ENCODE measurements at regions not wholly inside any gene's neighbourhood (a gene's known extent, or its start where the extent isn't known, plus 50 kb on each side); places are given as distances from the start of the nearest gene placed in this dataset.

DNA sequence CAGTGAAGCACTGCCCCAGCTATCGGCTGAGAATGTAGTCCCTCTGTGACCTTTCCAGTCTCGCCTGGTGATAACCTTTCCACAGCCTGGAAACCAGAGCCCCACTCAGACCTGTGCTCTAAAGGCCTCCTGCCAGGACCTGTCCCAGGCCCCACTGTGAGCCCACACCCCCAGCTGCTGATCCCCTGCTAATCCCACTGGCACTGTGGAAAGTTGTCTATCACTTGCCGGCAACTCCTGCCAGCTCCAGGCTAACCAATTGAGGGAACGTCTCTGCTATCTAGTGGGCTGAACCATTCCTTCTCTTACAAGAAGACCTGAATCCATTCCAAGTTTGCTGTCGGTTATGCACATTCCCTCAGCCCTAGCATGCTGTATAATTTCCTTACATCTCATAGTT lies 328.2 kb downstream of the FAM181B start:
- H3K36me3 ChIP-seq (ENCODE audit: control insufficient read depth in 4 of 4, insufficient read depth in 3 of 4, low read depth in 1 of 4, low read length in 3 of 4): no peaks in the 10 kb centered on the region
- no peaks in the 10 kb centered on the region for H3K9me3 ChIP-seq (ENCODE audit: control insufficient read depth in 4 of 4, low read length in 3 of 4)
- TF ChIP-seq RAD21 (IDR thresholded peaks at IDR 0.05) (no peak), HNF4G (IDR thresholded peaks at IDR 0.05) (no peak), SP1 (IDR thresholded peaks at IDR 0.05) (no peak), HNF4A (conservative IDR thresholded peaks at IDR 0.05) (no peak), TAF1 (conservative IDR thresholded peaks at IDR 0.05) (no peak)
- TF ChIP-seq, protein P1, sequence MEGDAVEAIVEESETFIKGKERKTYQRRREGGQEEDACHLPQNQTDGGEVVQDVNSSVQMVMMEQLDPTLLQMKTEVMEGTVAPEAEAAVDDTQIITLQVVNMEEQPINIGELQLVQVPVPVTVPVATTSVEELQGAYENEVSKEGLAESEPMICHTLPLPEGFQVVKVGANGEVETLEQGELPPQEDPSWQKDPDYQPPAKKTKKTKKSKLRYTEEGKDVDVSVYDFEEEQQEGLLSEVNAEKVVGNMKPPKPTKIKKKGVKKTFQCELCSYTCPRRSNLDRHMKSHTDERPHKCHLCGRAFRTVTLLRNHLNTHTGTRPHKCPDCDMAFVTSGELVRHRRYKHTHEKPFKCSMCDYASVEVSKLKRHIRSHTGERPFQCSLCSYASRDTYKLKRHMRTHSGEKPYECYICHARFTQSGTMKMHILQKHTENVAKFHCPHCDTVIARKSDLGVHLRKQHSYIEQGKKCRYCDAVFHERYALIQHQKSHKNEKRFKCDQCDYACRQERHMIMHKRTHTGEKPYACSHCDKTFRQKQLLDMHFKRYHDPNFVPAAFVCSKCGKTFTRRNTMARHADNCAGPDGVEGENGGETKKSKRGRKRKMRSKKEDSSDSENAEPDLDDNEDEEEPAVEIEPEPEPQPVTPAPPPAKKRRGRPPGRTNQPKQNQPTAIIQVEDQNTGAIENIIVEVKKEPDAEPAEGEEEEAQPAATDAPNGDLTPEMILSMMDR (IDR thresholded peaks at IDR 0.05; ENCODE audit: low read depth, low read length, missing input control): no peak
- no peak for DNase-seq (ENCODE audit: low spot score)
- 43% methylated on average over 5 of the region's 5 CpGs for WGBS
- no peaks in the 10 kb centered on the region for H3K27me3 ChIP-seq (ENCODE audit: control insufficient read depth in 4 of 4, insufficient read depth in 4 of 4, low read length in 3 of 4)
- no peak overlapping the region for H3K4me3 ChIP-seq (ENCODE audit: low read depth in 1 of 3, low read length in 3 of 3)
- H3K4me1 ChIP-seq (ENCODE audit: control insufficient read depth in 4 of 4, insufficient read depth in 4 of 4, low read length in 3 of 4): no peaks in the 10 kb centered on the region
- no peak overlapping the region for H3K9ac ChIP-seq (ENCODE audit: low read depth in 1 of 2, low read length in 2 of 2)
- H3K27ac ChIP-seq (ENCODE audit: low read depth in 1 of 2, low read length in 2 of 2): no peak overlapping the region

DNA sequence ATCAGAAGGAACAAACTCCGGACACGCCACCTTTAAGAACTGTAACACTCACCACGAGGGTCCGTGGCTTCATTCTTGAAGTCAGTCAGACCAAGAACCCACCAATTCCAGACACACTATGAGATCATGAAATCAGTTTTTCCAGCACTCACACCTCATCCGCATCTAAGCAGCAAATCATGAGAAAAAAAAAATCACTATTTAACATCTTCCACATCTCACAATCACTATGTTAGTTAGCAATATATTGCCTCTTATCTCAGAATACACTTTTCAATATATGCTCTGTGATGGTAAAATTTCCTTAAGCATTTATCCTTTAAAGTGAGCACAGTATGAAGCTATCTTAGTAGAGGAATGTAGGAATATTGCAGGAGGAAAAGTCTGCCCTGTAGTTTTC lies 328.7 kb downstream of the FAM181B start:
- WGBS: 87% methylated on average over 5 of the region's 5 CpGs

More for the DNA sequence above, 328.7 kb downstream of the FAM181B start:
- TF ChIP-seq, protein P2, sequence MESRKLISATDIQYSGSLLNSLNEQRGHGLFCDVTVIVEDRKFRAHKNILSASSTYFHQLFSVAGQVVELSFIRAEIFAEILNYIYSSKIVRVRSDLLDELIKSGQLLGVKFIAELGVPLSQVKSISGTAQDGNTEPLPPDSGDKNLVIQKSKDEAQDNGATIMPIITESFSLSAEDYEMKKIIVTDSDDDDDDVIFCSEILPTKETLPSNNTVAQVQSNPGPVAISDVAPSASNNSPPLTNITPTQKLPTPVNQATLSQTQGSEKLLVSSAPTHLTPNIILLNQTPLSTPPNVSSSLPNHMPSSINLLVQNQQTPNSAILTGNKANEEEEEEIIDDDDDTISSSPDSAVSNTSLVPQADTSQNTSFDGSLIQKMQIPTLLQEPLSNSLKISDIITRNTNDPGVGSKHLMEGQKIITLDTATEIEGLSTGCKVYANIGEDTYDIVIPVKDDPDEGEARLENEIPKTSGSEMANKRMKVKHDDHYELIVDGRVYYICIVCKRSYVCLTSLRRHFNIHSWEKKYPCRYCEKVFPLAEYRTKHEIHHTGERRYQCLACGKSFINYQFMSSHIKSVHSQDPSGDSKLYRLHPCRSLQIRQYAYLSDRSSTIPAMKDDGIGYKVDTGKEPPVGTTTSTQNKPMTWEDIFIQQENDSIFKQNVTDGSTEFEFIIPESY (IDR thresholded peaks at IDR 0.05): no peak
- TF ChIP-seq, protein P3, sequence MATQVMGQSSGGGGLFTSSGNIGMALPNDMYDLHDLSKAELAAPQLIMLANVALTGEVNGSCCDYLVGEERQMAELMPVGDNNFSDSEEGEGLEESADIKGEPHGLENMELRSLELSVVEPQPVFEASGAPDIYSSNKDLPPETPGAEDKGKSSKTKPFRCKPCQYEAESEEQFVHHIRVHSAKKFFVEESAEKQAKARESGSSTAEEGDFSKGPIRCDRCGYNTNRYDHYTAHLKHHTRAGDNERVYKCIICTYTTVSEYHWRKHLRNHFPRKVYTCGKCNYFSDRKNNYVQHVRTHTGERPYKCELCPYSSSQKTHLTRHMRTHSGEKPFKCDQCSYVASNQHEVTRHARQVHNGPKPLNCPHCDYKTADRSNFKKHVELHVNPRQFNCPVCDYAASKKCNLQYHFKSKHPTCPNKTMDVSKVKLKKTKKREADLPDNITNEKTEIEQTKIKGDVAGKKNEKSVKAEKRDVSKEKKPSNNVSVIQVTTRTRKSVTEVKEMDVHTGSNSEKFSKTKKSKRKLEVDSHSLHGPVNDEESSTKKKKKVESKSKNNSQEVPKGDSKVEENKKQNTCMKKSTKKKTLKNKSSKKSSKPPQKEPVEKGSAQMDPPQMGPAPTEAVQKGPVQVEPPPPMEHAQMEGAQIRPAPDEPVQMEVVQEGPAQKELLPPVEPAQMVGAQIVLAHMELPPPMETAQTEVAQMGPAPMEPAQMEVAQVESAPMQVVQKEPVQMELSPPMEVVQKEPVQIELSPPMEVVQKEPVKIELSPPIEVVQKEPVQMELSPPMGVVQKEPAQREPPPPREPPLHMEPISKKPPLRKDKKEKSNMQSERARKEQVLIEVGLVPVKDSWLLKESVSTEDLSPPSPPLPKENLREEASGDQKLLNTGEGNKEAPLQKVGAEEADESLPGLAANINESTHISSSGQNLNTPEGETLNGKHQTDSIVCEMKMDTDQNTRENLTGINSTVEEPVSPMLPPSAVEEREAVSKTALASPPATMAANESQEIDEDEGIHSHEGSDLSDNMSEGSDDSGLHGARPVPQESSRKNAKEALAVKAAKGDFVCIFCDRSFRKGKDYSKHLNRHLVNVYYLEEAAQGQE (IDR thresholded peaks at IDR 0.05): no peak
- TF ChIP-seq, protein P1 (IDR thresholded peaks at IDR 0.05; ENCODE audit: low read depth, low read length, missing input control): no peak
- Histone ChIP-seq H3K9me3 (ENCODE audit: control insufficient read depth in 4 of 4, low read length in 3 of 4) (no peaks in the 10 kb centered on the region), H3K9ac (ENCODE audit: low read depth in 1 of 2, low read length in 2 of 2) (no peak overlapping the region), H3K27ac (ENCODE audit: low read depth in 1 of 2, low read length in 2 of 2) (no peak overlapping the region), H3K36me3 (ENCODE audit: control insufficient read depth in 4 of 4, insufficient read depth in 3 of 4, low read depth in 1 of 4, low read length in 3 of 4) (no peaks in the 10 kb centered on the region), H3K27me3 (ENCODE audit: control insufficient read depth in 4 of 4, insufficient read depth in 4 of 4, low read length in 3 of 4) (no peaks in the 10 kb centered on the region), H3K4me3 (ENCODE audit: low read depth in 1 of 3, low read length in 3 of 3) (no peak overlapping the region), H3K4me1 (ENCODE audit: control insufficient read depth in 4 of 4, insufficient read depth in 4 of 4, low read length in 3 of 4) (no peaks in the 10 kb centered on the region)
- no peak for DNase-seq (ENCODE audit: low spot score)

Measured in liver (tissue), 8 donors.